ENCODE measurements at regions not wholly inside any gene's neighbourhood (a gene's known extent, or its start where the extent isn't known, plus 50 kb on each side); places are given as distances from the start of the nearest gene placed in this dataset.

DNA sequence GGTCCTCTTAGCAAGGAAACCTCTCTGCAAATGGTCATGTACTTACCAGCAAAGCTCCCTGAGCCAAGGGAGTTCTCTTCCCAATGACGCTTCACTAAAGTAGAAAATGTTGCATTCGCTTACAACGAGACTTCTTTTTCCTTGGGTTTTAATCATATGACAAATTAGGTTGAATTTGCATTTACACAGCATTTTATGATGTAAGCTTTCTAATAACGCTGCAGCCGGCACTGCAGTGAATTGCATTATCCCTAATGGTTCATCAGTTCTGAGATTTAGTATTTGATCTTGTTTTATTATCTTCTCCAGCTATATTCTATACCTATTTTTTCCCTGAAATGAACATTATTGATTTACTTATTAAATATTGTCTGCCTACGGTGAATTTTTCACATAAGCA lies 339.3 kb upstream of the PFKP start:
- DNase-seq (ENCODE audit: low read depth): no peak

DNA sequence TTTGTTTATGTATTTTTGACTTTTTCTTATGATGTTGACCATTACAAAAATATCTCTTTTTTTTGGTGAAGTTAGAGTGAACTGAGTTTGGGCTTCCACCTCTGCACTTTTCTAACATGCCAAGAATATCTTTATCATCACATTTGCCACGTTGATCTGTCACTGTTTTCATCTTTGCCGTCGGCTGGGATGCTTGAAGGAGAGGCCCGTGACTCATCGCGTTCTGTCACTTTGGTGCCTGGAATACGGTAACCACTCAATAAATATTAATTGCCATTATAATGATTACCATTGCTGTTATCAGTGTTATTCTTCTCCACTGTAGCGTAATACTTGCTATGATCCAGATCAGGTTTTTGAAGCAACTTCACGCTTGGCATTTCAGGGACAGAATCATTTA lies 350.8 kb upstream of the PFKP start:
- DNase-seq (ENCODE audit: low read depth): no peak

DNA sequence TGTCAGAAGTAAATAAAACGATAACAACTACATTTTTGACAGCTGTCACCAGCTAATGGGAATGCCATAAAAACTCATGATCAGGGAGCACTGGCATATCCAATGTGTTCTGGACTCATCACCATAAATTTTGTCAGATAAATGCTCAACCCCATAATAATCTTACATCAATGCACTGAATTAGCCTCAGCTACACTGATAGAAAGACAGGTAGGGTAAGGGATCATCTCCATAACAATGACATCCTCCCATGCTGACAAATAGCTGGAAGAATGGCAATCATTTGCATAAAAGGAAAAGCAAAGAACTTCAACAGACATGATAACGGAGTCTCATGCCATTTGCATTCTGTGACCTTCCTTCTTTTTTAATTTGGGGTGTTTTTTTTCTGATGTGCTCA lies 352.8 kb upstream of the PFKP start:
- no peak for DNase-seq (ENCODE audit: low read depth)

DNA sequence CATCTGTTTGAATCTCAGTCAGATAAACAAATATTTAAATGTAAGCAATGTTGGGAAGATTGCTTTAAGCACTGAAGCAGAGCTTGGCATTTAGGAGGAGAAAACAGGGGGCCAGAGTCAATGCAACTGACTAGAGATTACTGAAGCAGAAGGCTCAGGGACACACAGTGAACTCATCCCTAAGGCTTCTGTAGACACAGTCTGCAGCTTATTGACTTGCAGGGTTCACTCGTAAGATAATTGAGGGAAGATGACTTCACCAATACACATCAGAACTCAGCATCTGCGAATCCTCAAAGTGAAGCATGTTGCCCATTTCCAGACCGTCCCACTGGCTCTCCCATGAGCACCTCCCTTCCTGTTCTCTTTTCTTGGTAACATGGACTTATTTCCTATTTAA lies 363.4 kb upstream of the PFKP start:
- no peak for DNase-seq (ENCODE audit: low read depth)

DNA sequence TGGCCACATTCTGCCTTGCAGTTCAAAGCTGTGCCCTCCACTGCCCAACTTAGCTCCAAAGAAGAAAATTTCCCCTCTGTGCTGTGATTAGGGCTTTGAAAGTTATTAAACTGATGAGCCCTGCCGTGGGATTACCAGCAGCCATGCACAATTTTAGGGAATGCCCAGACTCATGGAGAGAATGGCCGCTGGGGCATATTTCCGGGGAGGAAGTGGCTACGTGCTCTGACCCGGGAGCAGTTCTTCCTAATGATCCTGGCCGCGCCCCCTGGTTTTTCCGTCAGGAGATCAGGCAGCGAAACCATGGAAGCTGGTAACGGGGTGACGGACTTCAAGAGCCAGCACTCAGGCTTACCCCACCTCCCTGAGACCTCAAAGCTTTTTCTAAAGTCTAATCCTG lies 365.5 kb upstream of the PFKP start:
- DNase-seq (ENCODE audit: low read depth): no peak

DNA sequence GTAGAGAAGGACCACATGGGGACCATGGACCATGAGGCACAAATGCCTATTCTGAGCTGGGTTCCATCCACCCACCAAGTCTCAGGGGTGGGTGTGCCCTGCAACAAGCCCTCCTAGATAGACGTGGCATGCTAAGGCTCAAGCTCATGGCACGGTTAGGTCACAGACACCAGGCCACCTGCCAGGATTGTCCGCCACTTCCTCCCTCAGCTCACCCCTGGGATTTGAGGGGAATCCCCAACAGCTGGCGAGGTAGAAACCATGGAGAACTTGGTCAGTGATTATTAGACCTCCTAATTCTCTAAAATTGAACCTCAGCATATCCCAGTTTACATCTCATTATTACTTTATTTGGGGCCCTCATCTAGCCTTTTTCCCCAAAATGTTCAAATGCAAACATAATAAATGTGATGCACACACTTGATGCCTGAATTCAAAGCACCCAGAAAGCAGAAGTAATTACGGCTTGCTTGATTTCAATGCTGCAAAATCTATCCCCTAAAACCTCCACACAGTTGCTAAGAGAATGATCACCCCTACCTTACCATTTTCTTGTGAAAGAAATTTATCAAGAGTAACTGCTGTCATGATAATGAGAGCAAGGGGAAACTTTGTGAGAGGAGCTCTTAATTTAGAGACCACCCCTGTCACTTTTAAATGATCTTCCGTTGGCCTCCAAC lies 366.6 kb upstream of the PFKP start:
- no peak for DNase-seq (ENCODE audit: low read depth)

DNA sequence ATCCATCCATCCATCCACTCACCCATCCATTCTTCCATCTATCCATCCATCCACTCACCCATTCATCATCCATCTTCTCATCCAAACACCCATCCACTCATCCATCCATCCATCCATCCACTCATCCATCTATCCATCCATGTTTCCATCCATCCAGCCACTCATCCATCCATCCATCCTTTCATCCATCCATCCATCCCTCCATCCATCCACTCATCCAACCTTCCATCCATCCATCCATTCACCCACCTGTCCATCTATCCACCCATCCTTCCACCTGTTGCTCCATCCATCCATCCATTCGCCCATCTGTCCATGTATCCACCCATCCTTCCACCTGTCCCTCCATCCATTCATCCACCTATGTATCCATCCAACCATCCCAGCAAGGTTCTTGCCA lies 378.4 kb upstream of the PFKP start:
- no peak for DNase-seq (ENCODE audit: low read depth)

DNA sequence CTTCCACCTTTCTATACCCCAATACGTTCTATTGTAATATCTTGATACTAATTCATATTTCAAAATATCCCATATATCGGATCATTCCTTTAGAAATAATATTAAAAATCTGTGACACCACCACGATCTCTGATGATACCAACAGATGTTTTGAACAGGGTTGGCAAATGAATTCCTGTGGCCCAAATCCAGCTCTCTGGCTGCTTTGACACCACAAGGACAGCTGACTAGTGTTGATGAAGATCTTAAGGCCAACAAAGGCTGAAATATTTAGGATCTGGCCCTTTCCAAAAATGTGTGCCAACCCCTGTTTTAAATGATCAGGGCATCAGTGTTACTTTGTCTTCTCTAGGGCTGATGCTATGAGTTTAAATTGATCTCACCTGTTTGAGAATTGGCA lies 380.7 kb upstream of the PFKP start:
- no peak for DNase-seq (ENCODE audit: low read depth)

DNA sequence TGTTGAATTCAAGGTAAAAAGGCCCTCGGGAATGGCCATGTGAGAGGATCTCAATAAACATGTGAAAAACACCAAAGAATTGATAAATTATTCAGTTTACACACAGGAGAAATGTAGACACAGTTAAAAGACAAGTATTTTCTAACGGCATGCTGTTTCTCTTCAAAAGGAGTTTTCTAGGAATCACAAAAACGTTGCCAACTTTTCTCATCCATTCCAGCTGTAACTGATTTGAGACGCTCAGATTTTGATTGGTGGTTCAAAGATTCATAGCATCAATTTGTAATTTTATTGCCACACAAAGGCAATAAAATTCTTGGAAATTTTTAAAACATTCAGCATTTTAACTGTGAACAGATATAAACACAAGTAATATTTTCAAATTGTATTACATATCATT lies 384.9 kb upstream of the PFKP start:
- no peak for DNase-seq (ENCODE audit: low read depth)

DNA sequence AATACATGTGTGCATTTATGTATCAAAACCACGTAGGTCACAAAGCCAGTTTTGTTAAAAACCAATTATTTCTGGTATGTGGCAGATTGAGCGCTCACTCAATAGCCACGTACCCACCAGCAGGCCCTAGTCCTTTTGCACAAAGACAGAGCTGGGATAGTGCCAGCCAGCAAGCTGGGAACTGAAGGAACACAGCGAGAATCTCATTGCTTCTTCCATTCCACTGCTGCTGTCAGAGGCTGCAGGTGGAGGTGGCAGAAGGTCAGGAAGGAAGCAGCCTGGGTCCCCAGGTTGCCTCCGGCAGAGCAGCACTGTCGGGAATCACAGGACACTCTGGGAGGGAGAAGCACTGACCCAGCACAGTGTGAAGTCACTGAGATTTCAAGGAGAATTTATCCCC lies 385.5 kb upstream of the PFKP start:
- no peak for DNase-seq (ENCODE audit: low read depth)

DNA sequence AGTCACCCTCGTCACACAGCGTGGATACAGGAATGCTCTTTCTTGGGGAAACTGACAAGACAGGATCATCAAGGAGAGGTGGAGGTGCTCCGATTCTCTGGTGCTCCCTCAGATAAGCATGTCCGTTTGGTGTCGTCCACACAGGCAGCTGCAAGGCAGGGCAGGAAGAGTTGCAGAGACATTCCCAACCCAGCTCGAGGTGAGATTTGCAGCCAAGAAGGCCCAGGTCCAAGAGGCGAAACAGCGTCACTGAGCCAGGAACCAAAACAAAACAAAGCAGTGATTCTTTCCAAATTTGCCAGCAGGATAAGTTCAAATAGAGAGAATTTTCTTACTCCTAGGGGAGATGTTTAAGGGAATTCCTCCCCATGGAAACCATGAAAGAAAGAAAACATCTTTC lies 386.5 kb upstream of the PFKP start:
- DNase-seq (ENCODE audit: low read depth): no peak

DNA sequence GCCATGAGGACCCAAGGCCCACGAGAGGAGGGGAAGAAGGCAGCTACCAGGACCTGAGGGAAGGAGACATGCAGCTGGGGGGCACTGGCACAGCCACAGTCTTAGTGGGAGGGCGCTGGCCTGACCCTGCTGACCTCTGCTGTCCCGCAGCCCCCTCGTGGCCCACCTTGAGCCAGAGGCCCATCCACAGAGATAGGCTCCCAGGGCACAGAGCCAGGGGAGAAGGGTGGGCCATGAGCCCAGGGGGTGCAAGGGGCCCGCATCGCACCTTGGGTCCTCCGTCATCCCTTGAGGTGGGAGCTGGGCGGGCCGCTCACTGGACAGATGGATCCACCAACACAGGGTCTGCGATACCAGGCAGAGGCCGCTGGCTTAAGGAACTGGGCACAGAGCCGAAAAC lies 387.7 kb upstream of the PFKP start:
- DNase-seq (ENCODE audit: low read depth): no peak

DNA sequence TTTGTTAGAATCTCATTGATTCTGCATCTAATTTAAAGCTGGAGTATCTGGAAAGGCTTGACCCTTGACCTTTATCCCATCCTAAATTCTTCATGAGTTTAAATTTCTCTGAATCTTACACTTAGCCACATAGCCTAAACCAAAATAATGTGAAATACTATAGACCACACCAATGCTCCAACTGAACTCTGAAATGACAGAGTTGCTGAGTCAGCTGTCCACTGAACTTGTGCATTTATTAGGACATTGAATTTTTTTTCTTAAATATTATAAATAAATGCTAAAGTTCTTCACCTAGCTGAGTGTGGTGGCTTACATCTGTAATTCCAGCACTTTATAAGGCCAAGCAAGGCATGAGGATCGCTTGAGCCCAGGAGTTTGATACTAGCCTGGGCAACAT lies 390.9 kb upstream of the PFKP start:
- DNase-seq (ENCODE audit: low read depth): no peak

DNA sequence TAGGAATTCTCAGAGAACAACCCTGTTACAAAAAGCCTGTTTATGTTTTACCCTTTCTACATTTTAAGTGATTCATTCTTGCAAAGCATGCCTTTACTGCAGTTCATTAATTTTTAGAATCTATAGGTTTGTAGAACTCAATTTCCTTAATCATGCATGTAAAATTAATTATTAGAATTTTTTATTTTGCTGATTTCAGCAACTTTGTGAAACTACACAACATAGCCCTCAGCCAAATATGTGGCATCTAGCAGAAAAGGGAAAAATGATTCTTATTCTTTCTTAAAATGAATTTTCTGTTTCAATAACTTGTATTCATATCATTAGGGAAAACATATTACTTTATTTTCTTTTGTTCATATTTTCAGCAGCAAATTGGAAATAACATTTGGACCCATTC lies 392.9 kb upstream of the PFKP start:
- DNase-seq (ENCODE audit: low read depth): no peak

DNA sequence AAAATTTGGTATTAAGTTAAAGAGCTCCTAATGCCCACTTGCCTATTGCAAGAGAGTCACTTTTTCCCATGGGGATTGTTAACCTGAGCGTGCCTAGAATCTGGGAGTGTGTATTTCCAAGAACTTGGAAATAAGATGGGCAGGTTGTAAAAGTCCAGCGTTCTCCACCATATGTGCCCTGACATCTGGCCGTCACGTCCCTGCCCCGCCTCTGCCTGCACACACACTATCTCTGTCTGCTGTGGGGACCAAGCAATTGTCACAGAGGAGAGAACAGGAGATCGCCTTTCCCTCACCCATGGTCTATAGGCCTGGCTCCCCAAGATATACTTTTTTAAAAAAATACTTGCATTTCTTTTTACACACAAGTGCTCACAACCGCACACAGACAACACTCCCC lies 396.5 kb upstream of the PFKP start:
- DNase-seq (ENCODE audit: low read depth): no peak

DNA sequence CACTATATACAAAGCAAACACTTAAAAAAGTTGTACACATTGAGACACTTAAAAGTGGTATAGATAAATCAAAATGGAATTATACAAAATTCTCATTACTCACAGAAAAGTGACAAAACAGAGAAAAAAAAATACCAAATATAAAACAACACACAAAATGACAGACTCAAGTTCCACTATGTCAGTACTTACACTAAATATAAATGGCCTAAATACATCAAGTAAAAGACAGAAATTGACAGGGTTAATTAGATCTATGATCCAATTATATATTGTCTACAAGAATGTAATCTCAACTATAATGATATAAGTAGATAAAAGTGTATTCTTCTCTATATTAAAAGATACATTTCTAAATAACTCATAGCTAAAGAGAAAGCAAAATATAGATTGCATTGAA lies 401.6 kb upstream of the PFKP start:
- no peak for DNase-seq (ENCODE audit: low read depth)

DNA sequence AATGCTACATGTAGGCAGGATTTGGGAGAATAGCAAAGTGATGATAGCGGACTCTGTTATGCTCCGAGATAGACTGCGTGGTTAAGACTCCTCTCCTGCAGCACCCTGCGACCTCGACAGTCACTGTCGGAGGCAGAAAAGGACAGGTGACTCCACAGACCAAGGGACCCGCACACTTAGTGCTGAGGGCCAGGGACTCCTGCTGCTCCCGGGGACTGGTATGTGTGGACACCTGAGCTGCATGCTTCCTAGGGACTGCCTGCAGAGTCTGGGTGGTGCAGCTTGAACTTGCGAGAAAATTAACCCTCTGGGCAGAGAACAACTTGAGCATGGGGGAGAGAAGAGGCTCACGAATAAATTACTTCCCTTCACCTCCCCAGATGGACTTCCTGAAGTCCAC lies 407.1 kb upstream of the PFKP start:
- DNase-seq (ENCODE audit: low read depth): no peak

DNA sequence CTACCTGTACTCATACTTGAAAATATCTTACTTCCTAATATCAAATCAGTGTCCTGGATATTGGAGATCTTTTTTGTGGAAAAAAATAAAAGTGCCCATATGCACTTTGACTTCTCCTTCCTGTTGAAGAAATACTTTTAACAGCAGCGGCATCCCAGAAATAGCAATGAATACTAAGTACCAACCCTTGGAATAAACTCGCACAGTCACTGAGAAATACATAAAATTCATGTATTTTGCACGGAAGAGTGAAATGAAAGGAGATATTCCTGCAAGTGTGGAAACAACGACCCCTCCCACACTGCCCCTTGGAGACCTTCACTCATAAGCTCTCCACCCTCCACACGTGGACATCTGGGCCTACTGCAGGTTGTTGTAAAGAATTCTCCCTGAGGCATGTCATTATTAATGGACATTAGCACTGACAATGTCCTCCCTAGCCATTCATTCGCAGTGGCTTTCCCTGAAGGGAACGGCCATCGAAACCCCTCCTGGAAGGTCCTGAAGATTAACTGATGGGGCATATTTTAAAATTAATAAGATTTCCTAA lies 407.6 kb upstream of the PFKP start:
- DNase-seq (ENCODE audit: low read depth): no peak

DNA sequence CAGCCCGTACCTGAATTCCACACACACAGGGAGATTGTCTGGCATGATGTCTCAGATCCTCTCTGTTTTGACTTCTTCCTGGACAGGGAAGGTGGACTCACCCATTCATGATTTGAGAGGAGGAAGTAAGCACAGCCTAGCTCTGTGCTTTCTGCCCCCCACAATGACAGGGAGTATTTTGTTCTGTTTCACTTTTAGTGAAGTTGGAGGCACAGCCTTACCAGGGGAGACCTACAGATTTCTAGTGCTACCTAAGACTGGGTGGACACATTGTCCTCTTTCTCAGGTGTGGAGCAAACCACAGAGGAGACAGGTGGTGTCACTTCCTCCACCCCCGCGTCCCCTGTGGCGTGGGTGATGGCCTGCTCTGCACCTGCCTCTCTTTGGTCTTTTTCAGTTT lies 408.6 kb upstream of the PFKP start:
- DNase-seq (ENCODE audit: low read depth): no peak

DNA sequence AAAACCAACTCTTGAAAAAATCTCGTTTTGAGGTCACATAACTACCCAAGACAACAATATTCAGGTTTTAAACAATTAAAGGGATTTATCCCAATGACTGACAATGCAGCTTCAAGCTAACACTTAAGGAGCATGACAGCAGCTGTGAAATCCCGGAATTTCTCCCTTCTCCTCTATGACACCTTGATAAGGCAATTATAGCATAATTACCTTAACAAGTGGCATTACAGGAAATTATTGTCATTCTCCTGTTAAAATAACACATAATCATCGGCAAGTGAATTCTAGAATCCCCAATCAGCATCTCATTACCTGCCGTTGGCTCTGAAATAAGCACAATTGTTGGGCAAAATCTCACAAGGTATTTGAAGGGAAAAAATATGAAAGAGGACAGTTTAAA lies 417.0 kb upstream of the PFKP start:
- DNase-seq (ENCODE audit: low read depth): no peak

DNA sequence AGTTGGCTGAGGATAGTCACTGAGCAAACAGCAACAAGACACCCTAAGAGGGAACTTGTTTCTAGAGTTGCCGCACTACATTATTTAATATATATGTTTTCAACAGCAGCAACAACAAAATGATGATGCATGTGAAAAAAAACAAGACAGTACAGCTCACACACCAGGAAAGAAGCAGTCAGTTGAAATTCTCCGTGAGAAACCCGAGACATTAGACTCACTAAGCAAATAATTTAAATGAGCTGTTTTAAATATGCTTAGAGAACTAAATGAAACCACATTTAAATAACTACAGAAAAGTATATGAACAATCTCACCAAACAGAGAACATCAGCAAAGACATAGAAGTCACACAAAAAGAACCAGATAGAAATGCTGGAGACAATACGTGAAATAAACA lies 426.3 kb upstream of the PFKP start:
- no peak for DNase-seq (ENCODE audit: low read depth)

DNA sequence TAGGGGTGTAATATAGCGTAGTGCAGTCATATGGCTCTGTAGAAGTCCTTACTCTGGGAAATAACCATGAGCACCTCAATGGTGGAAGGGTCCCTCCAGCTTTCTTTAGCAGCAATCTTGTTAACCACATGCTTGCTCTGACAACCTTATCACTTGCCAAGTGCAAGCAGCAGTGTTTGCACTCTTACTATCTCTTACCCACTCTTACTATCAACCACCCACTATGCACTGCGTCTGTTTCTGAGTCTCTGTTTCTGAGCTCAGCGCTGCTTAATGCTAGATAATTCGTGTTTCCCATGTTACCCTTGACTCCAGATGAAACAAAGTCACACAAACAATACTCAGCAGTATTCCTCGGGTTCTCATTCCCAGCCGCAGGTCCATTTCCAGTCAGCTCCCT lies 433.7 kb upstream of the PFKP start:
- no peak for DNase-seq (ENCODE audit: low read depth)

DNA sequence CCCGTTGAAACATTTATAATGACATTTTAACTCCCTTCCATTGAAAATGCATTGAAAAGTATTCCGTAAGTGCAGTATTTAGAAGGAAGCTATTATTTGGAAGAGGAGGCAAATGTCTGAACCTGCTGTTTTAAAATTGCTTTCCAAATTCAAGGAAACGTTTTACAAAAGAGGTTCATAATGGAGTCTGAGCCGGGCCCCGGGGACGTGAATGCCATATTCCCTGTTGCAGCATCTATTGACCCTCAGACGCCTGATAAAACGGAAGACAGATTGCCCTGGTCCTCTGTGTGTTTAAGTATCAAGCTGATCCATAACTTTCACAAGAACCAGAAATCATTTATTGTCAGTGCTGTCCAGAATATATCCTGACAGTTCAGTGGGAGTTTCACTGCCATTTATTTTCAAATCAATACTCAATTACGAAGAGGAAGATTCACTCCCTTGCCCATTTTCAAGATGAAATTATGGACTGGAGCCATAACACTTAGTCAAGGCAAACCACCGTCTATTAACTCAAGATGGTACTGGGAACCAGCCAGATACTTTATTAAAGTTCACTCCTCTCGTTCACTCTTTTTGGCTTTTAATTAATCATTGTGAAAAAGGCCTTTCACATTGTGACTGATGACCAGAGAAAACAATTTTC lies 435.7 kb upstream of the PFKP start:
- DNase-seq (ENCODE audit: low read depth): no peak

DNA sequence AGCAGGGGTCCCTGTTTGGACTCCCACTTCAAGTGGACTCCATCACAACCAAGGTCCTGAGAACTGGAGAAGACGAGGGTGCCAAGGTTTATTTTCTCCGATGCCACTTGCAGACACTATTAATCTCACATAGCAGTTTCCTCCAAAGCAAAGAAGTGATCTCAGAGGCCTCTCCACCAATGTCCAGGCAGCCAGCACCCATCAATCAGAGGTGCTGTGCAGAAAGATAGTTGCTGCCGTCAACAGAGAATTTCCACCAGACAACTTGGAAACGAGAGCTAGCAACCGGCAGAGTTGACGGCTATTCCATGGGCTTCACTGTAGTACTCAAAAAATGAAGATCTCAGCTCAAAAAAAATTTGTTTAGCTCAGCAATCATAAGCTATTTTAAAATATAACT lies 438.6 kb upstream of the PFKP start:
- DNase-seq (ENCODE audit: low read depth): no peak
